SK-N-SH treated with all-trans-retinoic acid at 6 μM for 48 hours (cell line): ENCODE measurements at regions not wholly inside any gene's neighbourhood (a gene's known extent, or its start where the extent isn't known, plus 50 kb on each side); places are given as distances from the start of the nearest gene placed in this dataset.

Source experiments
- ATAC-seq: fragments of 200-7000 bp; cut with Tn5 transposase; 3 replicates; pipeline ENCODE4 v1.9.1; 2020; ENCODE audit warnings: mild to moderate bottlenecking, moderate library complexity
- ARNTL ChIP-seq: fragments of 450-650 bp; formaldehyde crosslinking; IDR thresholded peaks from 2 replicates; pipeline ENCODE4 v1.5.0; 2020; ENCODE audit warnings: low read depth, mild to moderate bottlenecking, moderate library complexity, borderline replicate concordance
- BACH2 ChIP-seq: fragments of 250-450 bp; sonication (Bioruptor Pico); IDR thresholded peaks from 2 replicates; pipeline ENCODE4 v1.9.0; 2021; ENCODE audit warnings: mild to moderate bottlenecking, borderline replicate concordance
- CSDC2 ChIP-seq: fragments of 250-450 bp; sonication (Bioruptor Pico); IDR thresholded peaks from 2 replicates; pipeline ENCODE4 v1.5.0; 2020; ENCODE audit warnings: mild to moderate bottlenecking, moderate library complexity
- ESRRG ChIP-seq: fragments of 250-450 bp; sonication (Bioruptor Pico); IDR thresholded peaks from 2 replicates; pipeline ENCODE4 v1.6.1; 2021; ENCODE audit warnings: mild to moderate bottlenecking
- GLIS3 ChIP-seq: fragments of 250-450 bp; sonication (Bioruptor Pico); IDR thresholded peaks from 2 replicates; pipeline ENCODE4 v1.5.0; 2020; ENCODE audit warnings: mild to moderate bottlenecking, moderate library complexity
- ISL1 ChIP-seq: fragments of 250-450 bp; sonication (Bioruptor Pico); IDR thresholded peaks from 2 replicates; pipeline ENCODE4 v2.1.2; 2022; ENCODE audit warnings: mild to moderate bottlenecking, moderate library complexity
- OSR1 ChIP-seq: fragments of 250-450 bp; sonication (Bioruptor Pico); IDR thresholded peaks from 2 replicates; pipeline ENCODE4 v1.8.0; 2022; ENCODE audit warnings: moderate library complexity, mild to moderate bottlenecking, inconsistent platforms
- PPARA ChIP-seq: fragments of 250-450 bp; sonication (Bioruptor Pico); IDR thresholded peaks from 2 replicates; pipeline ENCODE4 v1.5.0; 2020; ENCODE audit warnings: mild to moderate bottlenecking, borderline replicate concordance
- RARB ChIP-seq: fragments of 250-450 bp; sonication (Bioruptor Pico); IDR thresholded peaks from 2 replicates; pipeline ENCODE4 v1.8.0; 2021; ENCODE audit warnings: mild to moderate bottlenecking, moderate library complexity
- SNAI2 ChIP-seq: fragments of 250-450 bp; sonication (Bioruptor Pico); IDR thresholded peaks from 2 replicates; pipeline ENCODE4 v1.5.0; 2020; ENCODE audit warnings: mild to moderate bottlenecking, moderate library complexity
- TOX ChIP-seq: fragments of 250-450 bp; sonication (Bioruptor Pico); IDR thresholded peaks from 2 replicates; pipeline ENCODE4 v1.8.0; 2021; ENCODE audit warnings: mild to moderate bottlenecking, moderate library complexity, borderline replicate concordance
- ZC3H10 ChIP-seq: fragments of 250-450 bp; sonication (Bioruptor Pico); IDR thresholded peaks from 2 replicates; pipeline ENCODE4 v1.5.1; 2021; ENCODE audit warnings: mild to moderate bottlenecking, moderate library complexity
- ZFP3 ChIP-seq: fragments of 250-450 bp; sonication (Bioruptor Pico); IDR thresholded peaks from 2 replicates; pipeline ENCODE4 v1.5.0; 2020; ENCODE audit warnings: mild to moderate bottlenecking, moderate library complexity
- ZFP30 ChIP-seq: fragments of 450-650 bp; formaldehyde crosslinking; IDR thresholded peaks from 2 replicates; pipeline ENCODE4 v1.5.0; 2022; ENCODE audit warnings: mild to moderate bottlenecking, moderate library complexity
- ZNF565 ChIP-seq: fragments of 450-650 bp; formaldehyde crosslinking; conservative IDR thresholded peaks from 2 replicates; pipeline ENCODE4 v1.5.0; 2020; ENCODE audit warnings: low read depth, mild to moderate bottlenecking, moderate library complexity
- ZNF70 ChIP-seq: fragments of 450-650 bp; formaldehyde crosslinking; IDR thresholded peaks from 2 replicates; pipeline ENCODE4 v1.5.0; 2020; ENCODE audit warnings: mild to moderate bottlenecking, moderate library complexity
- ZNF8 ChIP-seq: fragments of 450-650 bp; formaldehyde crosslinking; IDR thresholded peaks from 2 replicates; pipeline ENCODE4 v1.5.0; 2020; ENCODE audit warnings: mild to moderate bottlenecking, moderate library complexity
- TF ChIP-seq, protein P1 (sequence below): fragments of 250-450 bp; sonication (Bioruptor Pico); IDR thresholded peaks from 2 replicates; pipeline ENCODE4 v1.5.1; 2020; ENCODE audit warnings: low read depth, mild to moderate bottlenecking, moderate library complexity
- TF ChIP-seq, protein P2 (sequence below): fragments of 250-450 bp; sonication (Bioruptor Pico); IDR thresholded peaks from 2 replicates; pipeline ENCODE4 v1.8.0; 2020; ENCODE audit warnings: mild to moderate bottlenecking, moderate library complexity, borderline replicate concordance
- TF ChIP-seq, protein P3 (sequence below): fragments of 250-450 bp; sonication (Bioruptor Pico); IDR thresholded peaks from 2 replicates; pipeline ENCODE4 v1.5.0; 2020; ENCODE audit warnings: mild to moderate bottlenecking, moderate library complexity
- TF ChIP-seq, protein P4 (sequence below): fragments of 250-450 bp; sonication (Bioruptor Pico); IDR thresholded peaks from 2 replicates; pipeline ENCODE4 v1.8.0; 2021; ENCODE audit warnings: low read depth, mild to moderate bottlenecking, moderate library complexity, borderline replicate concordance

DNA sequence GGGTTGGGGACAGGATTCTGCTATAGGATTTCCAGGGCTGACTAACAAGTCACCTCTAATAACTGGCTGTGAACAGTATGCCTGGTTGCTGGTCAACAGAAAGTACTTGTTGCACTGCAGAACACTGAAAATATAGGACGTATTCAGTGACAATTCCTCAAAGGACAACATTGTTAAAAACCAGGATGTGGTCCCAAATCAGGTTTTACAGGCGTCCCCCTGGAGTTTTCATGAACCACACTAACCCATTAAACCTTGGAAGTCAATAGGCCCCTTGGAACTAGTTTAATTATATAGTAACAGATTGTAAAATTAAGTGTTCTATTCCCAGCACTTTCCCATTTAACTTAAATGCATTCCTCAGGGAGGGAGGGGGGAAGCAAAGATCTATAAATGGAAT lies 495.4 kb downstream of the TBC1D4 start (continued):
- no peak for TF ChIP-seq ZFP30
- TF ChIP-seq PPARA (CRISPR knock-in tag): no peak
- TF ChIP-seq ARNTL (CRISPR knock-in tag): no peak
- no peak for TF ChIP-seq CSDC2 (CRISPR knock-in tag)

DNA sequence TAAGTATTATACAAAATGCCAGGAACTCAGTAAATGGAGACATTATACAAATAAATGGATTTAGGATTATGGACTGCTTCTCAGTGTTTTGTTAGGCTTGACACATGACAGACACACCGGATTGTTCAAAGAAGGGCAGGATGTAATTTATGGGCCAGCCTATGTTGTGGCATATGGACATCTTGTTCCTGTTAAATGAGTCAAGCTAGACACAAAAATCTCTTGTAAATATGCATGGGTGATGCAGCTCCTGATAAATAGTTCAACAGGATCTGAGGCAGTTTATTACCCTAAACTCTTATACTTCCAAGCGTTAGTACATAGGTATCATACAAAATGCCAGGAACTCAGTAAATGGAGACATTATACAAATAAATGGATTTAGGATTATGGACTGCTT lies 502.3 kb downstream of the TBC1D4 start:
- no peak for ATAC-seq
- no peak for TF ChIP-seq BACH2 (CRISPR knock-in tag)
- no peak for TF ChIP-seq GLIS3
- TF ChIP-seq ZFP3: no peak
- TF ChIP-seq ESRRG: no peak
- TF ChIP-seq RARB (CRISPR knock-in tag): no peak
- no peak for TF ChIP-seq TOX (CRISPR knock-in tag)
- TF ChIP-seq ARNTL (CRISPR knock-in tag): no peak
- no peak for TF ChIP-seq OSR1 (CRISPR knock-in tag)
- no peak for TF ChIP-seq ZNF565
- no peak for TF ChIP-seq PPARA (CRISPR knock-in tag)
- TF ChIP-seq ZC3H10 (CRISPR knock-in tag): no peak
- TF ChIP-seq, protein P1, sequence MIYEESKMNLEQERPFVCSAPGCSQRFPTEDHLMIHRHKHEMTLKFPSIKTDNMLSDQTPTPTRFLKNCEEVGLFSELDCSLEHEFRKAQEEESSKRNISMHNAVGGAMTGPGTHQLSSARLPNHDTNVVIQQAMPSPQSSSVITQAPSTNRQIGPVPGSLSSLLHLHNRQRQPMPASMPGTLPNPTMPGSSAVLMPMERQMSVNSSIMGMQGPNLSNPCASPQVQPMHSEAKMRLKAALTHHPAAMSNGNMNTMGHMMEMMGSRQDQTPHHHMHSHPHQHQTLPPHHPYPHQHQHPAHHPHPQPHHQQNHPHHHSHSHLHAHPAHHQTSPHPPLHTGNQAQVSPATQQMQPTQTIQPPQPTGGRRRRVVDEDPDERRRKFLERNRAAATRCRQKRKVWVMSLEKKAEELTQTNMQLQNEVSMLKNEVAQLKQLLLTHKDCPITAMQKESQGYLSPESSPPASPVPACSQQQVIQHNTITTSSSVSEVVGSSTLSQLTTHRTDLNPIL (CRISPR knock-in tag): no peak
- TF ChIP-seq, protein P2, sequence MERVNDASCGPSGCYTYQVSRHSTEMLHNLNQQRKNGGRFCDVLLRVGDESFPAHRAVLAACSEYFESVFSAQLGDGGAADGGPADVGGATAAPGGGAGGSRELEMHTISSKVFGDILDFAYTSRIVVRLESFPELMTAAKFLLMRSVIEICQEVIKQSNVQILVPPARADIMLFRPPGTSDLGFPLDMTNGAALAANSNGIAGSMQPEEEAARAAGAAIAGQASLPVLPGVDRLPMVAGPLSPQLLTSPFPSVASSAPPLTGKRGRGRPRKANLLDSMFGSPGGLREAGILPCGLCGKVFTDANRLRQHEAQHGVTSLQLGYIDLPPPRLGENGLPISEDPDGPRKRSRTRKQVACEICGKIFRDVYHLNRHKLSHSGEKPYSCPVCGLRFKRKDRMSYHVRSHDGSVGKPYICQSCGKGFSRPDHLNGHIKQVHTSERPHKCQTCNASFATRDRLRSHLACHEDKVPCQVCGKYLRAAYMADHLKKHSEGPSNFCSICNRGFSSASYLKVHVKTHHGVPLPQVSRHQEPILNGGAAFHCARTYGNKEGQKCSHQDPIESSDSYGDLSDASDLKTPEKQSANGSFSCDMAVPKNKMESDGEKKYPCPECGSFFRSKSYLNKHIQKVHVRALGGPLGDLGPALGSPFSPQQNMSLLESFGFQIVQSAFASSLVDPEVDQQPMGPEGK (CRISPR knock-in tag): no peak
- no peak for TF ChIP-seq ZNF70 (CRISPR knock-in tag)
- TF ChIP-seq ZNF8: no peak

DNA sequence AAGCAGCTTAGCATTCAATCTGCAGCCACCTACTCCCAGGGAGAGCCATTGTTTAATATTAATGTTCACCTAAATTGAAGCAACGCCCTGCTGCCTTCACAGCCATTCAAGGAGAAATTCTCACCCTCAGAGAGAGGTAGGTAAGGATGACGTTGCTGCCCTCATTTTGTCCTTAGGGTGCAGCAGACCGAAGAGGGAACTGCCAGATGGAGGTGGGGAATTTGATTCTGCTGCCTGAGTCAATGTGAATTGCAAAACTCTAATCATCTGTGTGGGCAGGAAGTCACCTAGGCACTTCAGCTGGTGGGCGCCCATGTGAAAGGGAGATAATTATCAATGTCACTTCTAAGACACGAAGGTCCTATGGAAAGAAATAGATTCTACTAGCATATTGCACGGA lies 503.4 kb downstream of the TBC1D4 start:
- TF ChIP-seq CSDC2 (CRISPR knock-in tag) (no peak), ZC3H10 (CRISPR knock-in tag) (no peak), ZNF70 (CRISPR knock-in tag) (no peak), ISL1 (CRISPR knock-in tag) (no peak), ARNTL (CRISPR knock-in tag) (no peak), BACH2 (CRISPR knock-in tag) (no peak), ZFP3 (no peak), ESRRG (no peak), ZNF565 (no peak), TOX (CRISPR knock-in tag) (no peak), SNAI2 (CRISPR knock-in tag) (no peak), RARB (CRISPR knock-in tag) (no peak)
- TF ChIP-seq, protein P3, sequence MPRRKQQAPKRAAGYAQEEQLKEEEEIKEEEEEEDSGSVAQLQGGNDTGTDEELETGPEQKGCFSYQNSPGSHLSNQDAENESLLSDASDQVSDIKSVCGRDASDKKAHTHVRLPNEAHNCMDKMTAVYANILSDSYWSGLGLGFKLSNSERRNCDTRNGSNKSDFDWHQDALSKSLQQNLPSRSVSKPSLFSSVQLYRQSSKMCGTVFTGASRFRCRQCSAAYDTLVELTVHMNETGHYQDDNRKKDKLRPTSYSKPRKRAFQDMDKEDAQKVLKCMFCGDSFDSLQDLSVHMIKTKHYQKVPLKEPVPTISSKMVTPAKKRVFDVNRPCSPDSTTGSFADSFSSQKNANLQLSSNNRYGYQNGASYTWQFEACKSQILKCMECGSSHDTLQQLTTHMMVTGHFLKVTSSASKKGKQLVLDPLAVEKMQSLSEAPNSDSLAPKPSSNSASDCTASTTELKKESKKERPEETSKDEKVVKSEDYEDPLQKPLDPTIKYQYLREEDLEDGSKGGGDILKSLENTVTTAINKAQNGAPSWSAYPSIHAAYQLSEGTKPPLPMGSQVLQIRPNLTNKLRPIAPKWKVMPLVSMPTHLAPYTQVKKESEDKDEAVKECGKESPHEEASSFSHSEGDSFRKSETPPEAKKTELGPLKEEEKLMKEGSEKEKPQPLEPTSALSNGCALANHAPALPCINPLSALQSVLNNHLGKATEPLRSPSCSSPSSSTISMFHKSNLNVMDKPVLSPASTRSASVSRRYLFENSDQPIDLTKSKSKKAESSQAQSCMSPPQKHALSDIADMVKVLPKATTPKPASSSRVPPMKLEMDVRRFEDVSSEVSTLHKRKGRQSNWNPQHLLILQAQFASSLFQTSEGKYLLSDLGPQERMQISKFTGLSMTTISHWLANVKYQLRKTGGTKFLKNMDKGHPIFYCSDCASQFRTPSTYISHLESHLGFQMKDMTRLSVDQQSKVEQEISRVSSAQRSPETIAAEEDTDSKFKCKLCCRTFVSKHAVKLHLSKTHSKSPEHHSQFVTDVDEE: no peak
- TF ChIP-seq, protein P2 (CRISPR knock-in tag): no peak
- TF ChIP-seq, protein P1 (CRISPR knock-in tag): no peak
- TF ChIP-seq, protein P4, sequence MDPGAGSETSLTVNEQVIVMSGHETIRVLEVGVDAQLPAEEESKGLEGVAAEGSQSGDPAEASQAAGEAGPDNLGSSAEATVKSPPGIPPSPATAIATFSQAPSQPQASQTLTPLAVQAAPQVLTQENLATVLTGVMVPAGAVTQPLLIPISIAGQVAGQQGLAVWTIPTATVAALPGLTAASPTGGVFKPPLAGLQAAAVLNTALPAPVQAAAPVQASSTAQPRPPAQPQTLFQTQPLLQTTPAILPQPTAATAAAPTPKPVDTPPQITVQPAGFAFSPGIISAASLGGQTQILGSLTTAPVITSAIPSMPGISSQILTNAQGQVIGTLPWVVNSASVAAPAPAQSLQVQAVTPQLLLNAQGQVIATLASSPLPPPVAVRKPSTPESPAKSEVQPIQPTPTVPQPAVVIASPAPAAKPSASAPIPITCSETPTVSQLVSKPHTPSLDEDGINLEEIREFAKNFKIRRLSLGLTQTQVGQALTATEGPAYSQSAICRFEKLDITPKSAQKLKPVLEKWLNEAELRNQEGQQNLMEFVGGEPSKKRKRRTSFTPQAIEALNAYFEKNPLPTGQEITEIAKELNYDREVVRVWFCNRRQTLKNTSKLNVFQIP (CRISPR knock-in tag): no peak
- ATAC-seq: no peak
